Activated T-cell treated with anti-CD3 and anti-CD28 coated beads for 48 hours (primary cell): ENCODE measurements at regions not wholly inside any gene's neighbourhood (a gene's known extent, or its start where the extent isn't known, plus 50 kb on each side); places are given as distances from the start of the nearest gene placed in this dataset.

ENCODE experiments used
- DNase-seq: peaks from one replicate; pipeline ENCODE4 v3.0.0-alpha.2; 2020; ENCODE audit warnings: low read depth

DNA sequence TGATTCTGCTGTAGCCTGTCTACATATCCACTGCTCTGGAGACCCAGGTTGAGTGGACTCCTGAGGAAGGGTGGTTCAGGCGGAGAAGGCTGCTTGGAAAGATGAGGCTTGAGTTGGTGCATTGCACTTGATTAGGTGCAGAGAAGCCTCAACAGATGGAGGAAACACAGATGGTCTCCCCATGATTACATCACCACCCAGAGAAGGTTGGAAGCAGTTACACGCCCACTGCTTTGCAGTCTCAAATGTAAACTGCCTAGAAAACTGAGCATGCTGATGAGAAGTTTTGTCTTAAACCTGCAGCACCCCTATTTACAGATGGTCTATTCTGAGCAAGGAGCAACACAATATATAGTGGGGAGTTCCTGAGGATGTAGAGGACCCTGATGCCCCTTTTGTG, 266.6 kb downstream of the PIK3R1 start:
- DNase-seq, result no peak

DNA sequence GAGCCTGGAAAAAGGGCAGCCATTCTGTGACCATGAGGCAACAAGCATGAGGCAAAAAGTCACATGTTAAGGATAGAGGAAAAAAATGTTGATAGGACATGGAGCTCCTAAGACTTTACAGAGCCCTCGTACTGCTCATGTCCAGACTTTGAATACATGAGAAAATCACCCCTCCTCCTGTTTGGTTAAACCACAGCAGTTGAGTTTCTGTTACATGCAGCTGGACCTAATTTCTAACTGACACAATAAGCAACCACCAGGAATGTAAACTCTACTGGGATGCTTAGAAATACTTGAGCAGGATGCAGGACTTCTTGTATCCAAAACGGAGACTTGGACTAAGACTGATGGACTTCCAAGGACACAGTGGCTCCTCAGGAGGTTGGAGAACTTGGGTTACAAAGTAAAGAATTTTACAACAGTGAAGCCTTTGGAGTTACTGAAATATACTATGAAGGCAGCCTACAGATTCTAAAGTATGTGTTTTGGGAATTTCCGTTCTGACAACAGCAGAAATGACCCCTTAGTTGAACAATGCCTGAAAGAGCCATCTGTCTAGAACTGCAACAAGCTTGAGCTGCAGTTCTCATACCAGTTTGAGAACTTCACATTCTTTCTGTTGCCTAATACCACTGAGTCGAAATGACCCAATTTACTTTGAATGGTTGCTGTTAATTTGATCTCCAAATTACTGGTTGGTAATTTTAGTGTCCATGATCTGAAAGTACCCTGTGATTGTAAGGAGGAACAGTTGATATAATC, 268.9 kb downstream of the PIK3R1 start:
- DNase-seq, result no peak

DNA sequence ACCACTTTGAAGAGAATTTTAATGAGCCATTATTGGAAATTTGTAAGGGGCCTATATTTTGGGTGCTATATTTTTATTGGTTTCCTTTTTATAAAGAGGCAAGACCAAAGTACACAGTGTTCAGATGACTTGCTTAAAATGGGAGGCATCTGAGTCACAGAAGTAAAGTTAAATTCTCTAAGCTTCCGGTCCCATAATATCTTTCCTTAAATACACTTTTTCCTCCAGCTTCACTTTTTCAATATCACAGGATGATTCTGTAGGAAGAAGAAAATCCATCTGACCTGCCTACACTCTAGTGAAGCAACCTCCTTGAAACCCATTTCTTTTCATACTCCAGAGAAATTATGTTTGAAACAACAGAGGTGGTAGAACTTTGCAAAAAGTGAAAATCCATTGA, 274.0 kb downstream of the PIK3R1 start:
- DNase-seq, result no peak

DNA sequence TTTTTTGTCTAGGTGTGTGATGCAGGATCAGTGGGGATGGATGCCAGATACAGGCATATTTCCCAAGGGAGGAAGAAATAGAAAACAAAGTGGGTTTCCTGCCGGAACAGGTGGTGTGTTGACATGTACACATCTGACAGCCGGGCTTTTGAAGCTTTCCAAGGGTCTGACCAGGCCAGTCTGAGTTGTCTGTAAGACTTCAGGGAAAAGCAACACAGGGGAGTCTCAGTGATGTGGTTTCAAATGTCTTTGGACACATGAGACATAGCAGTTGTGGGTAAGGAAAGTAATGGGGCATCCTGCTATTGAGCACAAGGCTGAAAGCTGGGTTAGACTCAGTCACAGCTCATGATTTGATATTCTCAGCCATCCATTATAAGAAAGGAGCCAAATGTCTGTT, 274.9 kb downstream of the PIK3R1 start:
- no peak for DNase-seq

DNA sequence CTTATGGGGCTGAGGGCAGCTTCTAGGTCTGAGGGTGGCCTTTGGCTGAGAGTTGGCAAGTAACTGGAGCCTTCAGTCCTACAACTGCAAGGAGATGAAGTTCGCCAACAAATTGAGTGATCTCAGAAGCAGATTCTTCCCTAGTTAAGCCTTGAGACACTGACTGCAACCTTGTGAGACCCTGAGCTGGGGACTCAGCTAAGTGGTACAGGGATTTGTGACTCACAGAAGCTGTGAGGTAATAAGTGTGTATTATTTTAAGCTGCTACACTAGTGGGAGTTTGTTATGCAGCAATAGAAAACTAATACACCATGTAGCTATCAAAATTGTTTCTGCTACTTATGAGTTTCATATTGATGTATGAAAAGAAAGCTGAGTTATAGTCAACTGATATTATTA, 279.2 kb downstream of the PIK3R1 start:
- DNase-seq, result no peak

DNA sequence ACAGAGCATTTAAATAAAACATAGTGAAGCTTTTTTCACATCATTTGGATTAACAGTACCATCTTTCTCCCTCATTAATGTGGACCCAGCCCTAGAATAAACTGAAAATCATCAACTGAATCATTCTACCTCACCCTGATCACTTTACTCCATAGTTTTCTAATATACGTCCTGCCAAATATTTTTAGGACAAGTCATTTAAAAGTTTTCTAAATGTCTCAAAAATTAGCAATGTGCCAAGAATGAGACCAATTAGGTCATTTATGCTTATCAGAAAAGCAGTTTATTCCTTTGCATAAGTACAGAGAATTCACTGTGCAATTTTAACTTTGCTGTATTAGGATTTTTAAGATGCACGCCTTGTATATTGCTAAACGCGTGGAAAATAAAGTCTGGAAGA, 284.4 kb downstream of the PIK3R1 start:
- DNase-seq, result no peak

DNA sequence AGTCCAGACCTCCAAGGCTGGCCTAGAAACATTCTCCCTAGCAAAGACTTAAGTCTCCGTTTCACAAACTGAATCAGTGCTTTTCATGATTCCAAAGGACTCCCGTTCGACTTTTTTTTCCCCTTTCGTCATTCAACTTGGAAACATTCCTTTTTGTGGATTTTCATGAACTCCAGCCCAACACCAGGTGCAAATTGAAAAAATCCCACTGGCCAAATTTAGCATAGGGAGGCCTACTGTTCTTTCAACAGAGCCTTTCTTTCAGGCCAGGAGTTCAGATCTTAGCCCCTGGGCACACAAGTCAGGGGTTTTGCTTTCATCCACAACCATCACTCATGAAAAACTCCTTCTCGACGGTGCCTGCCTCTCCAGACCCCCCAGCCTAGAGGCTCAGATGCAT, 285.3 kb downstream of the PIK3R1 start:
- no peak for DNase-seq

DNA sequence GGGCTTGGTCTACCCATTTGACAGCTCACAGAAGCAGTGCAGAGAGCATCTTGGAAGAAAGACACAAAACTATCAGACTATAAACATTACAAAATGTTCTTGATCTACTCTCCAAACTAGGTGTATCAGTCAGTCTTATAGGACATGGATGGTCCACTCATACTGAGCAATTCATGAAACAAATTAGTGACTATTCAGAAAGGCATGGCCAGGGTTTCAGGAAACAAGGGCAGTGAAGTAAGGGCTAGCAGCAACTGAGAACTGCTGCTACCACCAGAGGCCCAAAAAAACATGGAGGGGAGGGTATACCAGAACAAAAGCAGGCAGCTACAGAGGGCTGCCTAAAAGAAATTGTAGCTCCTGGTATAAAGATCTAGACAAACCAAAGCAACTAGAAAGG, 287.0 kb downstream of the PIK3R1 start:
- DNase-seq, result no peak

DNA sequence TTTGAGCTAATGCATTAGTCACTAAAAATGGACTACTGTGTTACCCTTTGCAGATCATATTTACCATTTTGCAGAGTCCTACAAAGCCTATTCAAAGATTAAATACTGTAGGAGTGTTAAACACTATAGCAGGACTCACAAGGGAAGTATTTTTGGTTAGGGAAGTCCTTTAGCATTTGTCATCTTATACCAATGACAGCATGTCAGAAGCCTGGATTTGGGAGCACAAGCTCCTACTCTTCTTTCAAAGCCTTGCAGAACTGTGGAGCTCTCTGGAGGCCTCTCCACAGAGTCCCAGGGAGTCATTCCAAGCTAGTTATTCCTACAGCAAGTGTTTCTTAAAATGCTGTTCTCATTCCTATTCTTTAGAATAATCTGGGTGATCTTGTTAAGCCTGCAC, 288.8 kb downstream of the PIK3R1 start:
- no peak for DNase-seq

DNA sequence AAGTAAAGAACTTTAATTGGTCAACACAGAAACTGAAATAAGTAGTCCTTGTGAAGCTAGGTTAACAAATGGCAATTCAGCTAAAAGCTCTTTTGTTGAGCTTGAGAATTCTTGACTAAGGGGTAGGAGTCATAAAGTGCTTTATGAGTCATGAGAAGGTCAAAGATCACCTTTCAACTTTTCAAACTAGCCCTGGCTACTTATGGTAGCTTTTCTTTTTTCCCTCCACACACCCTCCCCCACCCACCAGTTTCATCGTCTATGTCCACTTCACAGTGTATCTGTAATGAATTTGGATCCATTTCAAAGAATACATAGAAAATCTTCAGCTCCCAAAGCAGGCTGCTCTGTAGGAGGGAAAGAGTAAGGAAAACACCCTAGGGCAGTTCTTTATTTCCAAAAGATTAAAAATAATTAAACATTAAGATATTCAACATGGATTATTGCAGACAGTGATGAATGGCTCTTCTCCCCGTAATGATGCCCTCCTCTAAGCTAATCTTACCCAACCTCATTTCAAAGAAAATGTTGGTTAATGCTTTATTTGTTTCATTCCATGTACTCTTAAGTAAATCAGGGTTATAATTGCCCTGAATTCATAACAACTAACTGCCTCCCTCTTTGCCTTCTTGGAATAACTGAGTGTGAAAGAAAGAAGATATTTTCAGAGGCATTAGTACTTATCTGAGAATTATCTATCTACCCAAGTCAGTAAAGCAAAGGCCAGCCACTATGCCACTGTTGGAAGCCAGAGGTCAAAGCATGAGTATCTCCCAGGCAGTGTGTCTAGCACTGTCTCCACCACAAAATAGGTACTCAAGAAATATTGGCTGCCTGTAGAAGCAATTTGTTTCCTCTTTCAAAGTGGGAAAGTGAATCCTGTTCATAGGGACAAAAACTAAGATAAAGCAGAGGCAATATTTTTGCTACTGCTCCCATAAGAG, 290.6 kb downstream of the PIK3R1 start:
- no peak for DNase-seq

DNA sequence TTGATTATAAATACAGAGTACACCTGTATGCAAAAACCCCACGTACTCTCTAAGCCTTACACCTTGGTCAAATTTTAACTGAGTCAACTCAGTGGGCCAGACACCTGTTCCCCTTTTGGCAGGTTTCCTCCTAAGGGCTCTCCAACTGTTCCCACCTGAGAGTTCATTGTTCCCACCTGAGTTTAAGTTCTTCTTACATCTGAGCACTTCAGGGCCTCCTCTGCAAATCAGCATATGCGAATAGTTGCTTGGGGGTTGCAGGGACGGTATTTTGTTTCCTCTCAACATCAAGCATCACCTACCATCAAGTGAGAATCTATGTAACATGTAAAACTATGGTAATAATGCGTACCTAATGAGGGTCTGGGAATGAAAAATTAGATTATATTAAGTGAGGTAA, 300.0 kb downstream of the PIK3R1 start:
- DNase-seq, result no peak

DNA sequence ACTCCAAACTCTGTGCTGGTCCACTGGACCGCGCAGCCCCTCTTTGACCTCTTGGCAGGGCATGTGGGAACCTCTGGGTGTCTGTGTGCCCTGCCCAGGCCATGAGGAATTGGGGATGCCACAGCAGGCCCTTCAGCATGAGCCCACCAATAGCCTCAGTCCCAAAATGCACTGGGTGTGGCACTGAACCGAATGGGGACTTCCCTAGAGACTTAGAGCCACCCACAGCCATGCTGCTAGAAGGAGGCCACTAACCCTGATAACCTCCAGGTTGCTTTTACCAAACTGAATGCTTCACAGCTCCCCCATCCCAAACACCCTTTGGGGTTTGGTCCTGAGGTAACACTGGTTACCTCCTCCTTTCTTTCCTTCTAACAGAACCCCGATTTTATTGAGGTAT, 302.7 kb downstream of the PIK3R1 start:
- DNase-seq, result no peak

DNA sequence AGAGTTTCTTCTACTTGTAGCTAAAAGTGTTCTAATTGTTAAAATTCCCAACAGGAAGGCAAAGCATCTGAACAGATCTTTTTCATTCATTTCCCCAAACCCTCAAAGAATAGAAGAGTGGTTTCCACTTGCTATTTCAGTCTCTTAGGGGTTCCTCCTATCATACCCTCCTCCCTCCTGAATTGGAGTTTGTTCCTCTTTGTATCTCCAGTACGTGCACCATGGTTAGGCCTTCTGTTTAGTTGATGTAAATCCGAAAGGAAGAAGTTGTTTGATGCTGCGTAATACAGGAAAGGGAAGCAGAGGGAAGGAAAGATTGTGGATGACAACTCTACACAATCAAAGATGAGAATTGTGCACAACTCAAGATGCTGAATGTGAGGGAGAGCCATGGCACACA, 303.6 kb downstream of the PIK3R1 start:
- DNase-seq, result no peak

DNA sequence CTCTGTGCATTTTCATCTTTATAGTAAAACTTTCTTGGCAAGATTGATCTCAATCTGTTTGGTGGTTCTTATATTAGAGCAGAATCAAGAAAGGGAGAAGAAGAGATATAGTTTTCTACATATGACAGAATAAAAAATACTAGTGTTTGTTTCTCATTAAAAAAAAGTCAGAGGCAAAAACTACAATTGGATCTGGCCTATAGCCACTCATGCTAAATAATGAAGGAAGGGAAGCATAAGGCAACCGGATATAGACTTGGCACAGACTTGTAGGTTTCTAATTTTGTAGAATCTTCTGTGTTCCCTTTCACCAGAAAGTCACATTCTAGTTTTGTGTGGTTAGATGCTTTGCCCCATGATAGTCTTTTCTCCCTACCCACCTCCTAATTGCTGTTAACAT, 306.2 kb downstream of the PIK3R1 start:
- DNase-seq, result no peak

DNA sequence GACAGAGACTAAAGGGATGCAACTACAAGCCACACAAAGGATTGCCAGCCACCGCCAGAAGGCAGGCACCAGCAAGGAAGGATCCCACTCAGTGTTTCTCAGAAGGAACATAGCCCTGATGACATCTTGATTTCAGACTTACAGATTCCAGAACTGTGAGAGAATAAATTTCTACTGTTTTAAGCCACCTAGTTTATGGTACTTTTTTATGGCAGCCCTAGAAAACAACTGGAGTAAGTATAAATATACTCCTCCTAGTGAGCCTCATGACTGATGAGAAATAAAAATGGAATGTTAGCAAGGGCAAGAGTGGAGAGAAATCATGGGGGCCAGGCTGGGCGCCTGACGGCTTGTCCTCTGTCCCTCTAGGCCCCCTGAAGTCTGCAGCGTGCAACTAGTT, 307.3 kb downstream of the PIK3R1 start:
- DNase-seq, result no peak

DNA sequence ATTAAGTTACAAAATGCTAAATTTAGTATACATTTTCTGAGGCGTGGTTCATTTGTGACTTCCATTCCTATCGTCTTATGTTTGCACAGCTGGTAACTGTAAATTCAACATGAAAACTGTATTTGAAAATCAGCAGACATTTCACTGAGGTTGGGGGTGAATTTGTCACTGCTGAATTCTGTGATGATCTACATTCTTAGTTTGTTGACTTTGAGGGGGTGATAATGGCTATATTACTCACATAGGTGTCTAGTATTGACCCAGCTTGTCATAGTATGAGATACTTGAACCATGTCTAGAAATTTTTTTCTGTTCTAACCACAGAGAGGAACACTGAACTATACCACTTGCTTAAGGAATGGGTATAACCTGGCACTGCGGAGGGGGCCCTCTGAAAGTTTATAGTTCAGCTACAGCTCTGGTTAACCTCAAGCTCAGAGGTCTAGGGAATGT, 313.3 kb downstream of the PIK3R1 start:
- DNase-seq, result no peak

DNA sequence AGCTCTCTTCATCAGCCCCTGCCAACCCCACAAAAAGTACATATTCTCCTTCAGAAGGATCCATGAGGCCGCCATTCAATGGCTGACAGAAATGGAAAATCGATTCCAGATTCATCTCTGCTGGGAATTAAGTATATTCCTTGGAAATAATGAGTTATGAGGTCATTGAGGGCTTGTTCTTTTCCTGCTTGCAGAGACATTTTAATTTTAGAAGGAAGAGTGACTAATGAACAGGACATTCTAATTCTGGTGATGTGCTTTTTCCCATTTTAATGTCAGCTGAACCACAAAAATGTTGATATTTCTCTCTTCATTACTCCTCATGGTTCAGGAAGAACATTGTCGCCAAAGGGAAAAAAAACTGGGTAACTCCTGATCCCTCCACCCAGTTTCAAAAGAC, 314.0 kb downstream of the PIK3R1 start:
- no peak for DNase-seq

DNA sequence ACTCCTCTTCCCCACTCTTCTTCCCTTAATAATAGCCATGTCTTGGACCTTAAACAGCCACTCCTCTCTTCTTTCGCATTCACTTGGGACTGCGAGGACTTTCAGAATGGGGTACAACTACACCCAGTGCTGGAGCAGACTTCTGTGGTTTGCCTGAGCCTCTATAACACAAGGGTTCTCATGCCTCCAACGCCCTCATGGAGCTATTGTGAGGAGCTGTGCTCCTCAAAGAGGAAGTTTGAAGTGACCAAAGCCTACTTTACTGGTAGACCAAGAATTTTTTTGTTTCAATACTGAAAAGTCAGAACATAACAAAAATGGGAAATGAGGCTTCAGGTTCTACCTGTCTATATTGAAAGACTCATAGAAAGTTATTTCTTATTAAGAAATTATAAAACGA, 316.4 kb downstream of the PIK3R1 start:
- DNase-seq, result no peak

DNA sequence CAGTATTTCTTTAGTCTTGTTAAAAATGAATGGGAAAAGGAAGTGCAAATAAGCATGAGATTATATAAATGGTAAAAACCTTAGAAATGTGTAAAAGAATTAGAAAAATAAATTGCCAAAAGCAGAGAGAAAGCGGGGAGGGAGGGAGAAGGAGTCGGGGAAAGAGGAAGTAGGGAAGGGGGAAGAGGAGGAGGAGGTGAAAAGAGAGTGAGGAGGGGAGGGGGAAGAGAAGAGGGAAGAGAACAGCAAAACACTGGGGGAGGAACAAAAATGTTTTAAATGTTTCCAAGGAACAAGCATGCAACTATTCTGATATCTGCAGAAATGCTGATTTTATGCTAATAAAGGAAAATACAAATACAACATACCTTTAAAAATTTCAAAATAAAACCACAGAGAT, 317.5 kb downstream of the PIK3R1 start:
- DNase-seq, result no peak

DNA sequence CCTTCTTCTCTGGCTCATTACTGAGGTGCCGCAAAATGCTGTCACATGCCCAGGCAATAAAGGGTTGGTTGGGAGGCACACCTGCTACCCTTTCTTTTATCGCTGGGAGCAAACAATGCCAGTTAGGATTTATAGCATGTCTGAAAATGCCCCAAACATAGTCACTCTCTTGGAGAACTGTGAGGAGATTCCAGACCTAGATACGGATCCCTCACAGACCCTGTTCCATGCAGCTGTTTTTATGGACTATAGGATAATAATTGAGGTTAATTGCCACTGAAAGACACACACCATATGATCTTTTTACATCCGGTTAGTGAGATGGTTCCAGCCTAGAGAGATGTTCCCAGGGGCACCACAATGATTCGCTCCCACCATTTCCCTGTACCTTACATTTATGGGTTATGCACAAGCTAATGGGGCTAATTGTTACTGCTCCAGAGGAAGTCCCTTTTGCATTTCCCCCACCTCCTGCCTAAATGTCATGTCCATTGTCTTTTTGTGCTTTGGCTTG, 318.1 kb downstream of the PIK3R1 start:
- DNase-seq, result no peak

DNA sequence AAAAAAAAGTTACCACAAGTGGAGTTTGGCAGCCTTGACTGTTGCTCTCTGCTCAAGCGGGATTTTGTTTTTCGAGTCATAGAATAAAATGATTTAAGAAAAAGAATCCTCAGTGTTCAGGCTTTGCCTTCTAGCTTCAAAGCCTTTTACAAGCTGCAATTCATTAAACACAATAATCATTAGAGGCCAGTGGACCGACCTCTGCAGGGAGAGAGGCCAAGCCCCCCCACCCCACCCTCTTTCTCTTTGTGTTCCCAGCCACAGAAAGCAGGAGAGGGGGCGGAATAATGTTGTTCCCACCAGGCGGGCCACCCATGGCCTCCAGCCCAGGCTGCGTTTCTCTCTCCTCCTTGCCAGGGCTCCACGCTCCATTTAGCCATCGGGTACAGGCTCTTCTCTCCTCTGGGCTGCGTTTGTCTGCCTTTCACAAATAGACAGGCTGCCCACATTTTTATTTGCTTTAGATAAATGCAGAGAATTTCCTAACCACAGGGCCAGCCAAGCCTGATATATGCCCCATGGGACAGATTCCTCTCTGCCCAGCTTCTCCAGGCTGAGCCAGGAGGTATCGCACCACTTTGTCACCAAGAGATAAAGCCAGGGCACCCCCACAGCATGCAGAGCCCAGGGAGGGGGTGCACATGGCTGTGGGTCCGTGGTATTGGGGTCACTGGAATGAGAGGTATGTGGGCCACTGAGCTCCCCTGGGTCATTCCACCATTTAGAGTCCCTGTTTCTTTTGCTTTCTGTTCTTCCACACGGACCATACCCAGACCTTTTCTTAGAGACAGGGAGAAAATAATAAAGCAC, 318.8 kb downstream of the PIK3R1 start:
- no peak for DNase-seq

DNA sequence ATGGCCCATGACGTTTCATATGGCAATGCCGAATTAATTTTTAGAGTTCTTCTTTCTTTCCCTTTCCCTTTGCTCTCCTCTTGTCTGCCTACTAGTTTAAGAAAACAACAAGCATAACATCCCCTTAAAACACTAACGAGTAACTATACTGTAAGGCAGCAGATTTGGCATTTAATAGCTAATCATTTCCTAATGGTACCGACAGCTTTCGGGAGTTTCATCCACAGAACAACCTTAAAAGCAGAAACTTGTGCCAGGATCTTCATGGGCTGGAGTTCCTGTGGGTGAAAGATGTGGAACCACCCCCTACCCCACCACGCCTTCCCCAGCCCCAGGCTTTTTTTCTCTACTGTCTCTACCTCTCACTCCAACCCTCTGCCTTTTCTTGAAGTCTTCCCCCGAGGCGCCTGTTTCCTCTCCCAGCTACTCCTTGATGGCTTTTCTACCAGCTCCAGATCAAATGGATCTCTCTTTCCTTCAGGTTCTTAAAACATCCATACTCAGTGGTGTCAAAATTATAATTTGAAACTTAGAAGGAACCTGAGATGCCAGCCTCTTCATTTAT, 319.5 kb downstream of the PIK3R1 start:
- DNase-seq, result no peak
